Stomach (tissue), 4 donors: ENCODE measurements at regions not wholly inside any gene's neighbourhood (a gene's known extent, or its start where the extent isn't known, plus 50 kb on each side); places are given as distances from the start of the nearest gene placed in this dataset.

Source experiments
- EP300 ChIP-seq: sonication (generic); formaldehyde crosslinking; IDR thresholded peaks from one replicate; pipeline ENCODE4 v1.6.1; 2017; ENCODE audit warnings: antibody characterized with exemption
- POLR2A ChIP-seq, 4 donors: fragments of 450-650 bp; IDR thresholded peaks; one replicate each; pipeline ENCODE4 v1.6.1; 2016; ENCODE audit warnings: antibody characterized with exemption in 4 of 4, control low read depth in 2 of 4, mild to moderate bottlenecking in 1 of 4, moderate library complexity in 1 of 4
- TF ChIP-seq, protein P1 (sequence below), 7 experiments: fragments of 450-650 bp in 4 of 7; fragments of 200-600 bp in 3 of 7; sonication (generic) in 3 of 7; IDR thresholded peaks; one replicate each; pipeline ENCODE4 v1.5.1; 2016 to 2019; ENCODE audit warnings: antibody characterized with exemption in 7 of 7, control low read depth in 2 of 7, mild to moderate bottlenecking in 1 of 7

DNA sequence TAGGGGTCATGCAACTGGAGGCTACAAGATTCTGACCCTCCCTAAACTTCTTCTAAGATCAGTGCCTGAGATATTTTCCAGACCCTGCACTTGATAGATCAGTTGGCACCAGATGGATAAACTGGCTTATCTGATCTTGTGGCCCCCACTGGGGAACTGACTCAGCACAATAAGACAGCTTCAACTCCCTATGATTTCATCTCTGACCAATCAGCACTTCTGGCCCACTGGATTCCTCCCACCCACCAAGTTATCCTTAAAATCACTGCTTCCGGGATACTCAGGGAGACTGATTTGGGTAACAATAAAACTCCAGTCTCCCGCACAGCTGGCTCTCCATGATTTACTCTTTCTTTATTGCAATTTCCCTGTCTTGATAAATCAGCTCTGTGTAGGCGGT lies 2180.4 kb upstream of the WWC1 start:
- TF ChIP-seq POLR2A (IDR thresholded peaks at IDR 0.05) (no peak), EP300 (no peak)
- TF ChIP-seq, protein P1, sequence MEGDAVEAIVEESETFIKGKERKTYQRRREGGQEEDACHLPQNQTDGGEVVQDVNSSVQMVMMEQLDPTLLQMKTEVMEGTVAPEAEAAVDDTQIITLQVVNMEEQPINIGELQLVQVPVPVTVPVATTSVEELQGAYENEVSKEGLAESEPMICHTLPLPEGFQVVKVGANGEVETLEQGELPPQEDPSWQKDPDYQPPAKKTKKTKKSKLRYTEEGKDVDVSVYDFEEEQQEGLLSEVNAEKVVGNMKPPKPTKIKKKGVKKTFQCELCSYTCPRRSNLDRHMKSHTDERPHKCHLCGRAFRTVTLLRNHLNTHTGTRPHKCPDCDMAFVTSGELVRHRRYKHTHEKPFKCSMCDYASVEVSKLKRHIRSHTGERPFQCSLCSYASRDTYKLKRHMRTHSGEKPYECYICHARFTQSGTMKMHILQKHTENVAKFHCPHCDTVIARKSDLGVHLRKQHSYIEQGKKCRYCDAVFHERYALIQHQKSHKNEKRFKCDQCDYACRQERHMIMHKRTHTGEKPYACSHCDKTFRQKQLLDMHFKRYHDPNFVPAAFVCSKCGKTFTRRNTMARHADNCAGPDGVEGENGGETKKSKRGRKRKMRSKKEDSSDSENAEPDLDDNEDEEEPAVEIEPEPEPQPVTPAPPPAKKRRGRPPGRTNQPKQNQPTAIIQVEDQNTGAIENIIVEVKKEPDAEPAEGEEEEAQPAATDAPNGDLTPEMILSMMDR (IDR thresholded peaks at IDR 0.05): no peak
